ENCODE measurements at regions not wholly inside any gene's neighbourhood (a gene's known extent, or its start where the extent isn't known, plus 50 kb on each side); places are given as distances from the start of the nearest gene placed in this dataset.

DNA sequence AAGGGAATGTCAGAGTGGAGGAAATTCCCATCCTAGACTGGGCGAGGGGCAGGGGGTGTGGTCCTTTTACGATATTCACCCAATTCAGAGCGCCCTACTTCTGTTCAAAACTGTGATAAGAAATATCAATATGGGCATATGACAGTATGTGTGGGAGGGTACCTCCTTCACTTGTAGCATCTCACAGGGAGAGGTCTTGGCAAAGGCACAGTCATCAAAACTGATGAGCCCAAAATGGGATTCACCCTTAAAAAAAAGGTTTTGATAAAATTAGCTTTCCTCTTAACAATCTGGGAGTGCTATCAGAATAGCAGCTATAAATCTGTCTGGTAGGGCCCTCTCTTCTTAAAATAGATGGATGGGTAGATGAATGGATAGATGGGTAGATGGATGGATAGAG is 967.8 kb upstream of the RBFOX1 start:
- TF ChIP-seq, protein P1, sequence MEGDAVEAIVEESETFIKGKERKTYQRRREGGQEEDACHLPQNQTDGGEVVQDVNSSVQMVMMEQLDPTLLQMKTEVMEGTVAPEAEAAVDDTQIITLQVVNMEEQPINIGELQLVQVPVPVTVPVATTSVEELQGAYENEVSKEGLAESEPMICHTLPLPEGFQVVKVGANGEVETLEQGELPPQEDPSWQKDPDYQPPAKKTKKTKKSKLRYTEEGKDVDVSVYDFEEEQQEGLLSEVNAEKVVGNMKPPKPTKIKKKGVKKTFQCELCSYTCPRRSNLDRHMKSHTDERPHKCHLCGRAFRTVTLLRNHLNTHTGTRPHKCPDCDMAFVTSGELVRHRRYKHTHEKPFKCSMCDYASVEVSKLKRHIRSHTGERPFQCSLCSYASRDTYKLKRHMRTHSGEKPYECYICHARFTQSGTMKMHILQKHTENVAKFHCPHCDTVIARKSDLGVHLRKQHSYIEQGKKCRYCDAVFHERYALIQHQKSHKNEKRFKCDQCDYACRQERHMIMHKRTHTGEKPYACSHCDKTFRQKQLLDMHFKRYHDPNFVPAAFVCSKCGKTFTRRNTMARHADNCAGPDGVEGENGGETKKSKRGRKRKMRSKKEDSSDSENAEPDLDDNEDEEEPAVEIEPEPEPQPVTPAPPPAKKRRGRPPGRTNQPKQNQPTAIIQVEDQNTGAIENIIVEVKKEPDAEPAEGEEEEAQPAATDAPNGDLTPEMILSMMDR (IDR thresholded peaks at IDR 0.05) = no peak
- TF ChIP-seq POLR2A (IDR thresholded peaks at IDR 0.05) = no peak
